ENCODE measurements at regions not wholly inside any gene's neighbourhood (a gene's known extent, or its start where the extent isn't known, plus 50 kb on each side); places are given as distances from the start of the nearest gene placed in this dataset.

DNA sequence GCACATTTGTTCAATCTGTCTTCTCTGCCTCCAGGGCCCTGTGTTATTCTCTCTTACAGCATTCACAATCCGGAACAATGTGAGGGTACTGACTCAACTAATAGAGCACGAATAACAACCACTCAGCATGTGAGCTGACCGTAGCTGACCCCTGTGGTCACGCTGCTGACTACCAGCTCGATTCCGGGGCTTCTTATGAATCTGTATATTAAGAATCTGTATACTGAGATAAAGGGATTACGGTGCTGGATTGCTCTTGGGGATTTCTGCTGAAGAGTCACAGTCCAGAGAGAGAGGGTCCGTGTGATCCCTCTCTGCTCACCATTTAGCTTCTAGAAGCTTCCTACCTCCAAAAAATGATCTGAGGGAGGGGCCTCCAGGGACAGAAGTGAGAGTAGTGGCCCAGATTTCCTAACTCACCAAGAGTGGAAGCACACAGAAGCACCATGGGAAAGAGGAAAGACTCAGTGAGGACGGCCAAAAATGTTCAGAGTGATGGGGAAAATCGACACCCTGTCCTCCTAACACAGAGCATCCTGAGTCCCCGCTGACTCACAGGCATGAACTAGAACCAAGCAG lies 156.2 kb downstream of the THBS2 start:
- DNase-seq (peak in 1 of 5 donors; percentile 35), FAIRE-seq (no peak)
- intact Hi-C loops (cut with DNase I) = no loop called here
- Histone ChIP-seq H3K4me3 (ENCODE audit: low read length in 3 of 3) (no peak overlapping the region), H3K27ac (ENCODE audit: low read depth in 2 of 2, low read length in 2 of 2) (no peak overlapping the region), H3K36me3 (ENCODE audit: control insufficient read depth in 2 of 3, insufficient read depth in 3 of 3, low read length in 3 of 3) (no peaks in the 10 kb centered on the region), H3K4me1 (ENCODE audit: control insufficient read depth in 2 of 3, insufficient read depth in 2 of 3, low read depth in 1 of 3, low read length in 3 of 3) (no peaks in the 10 kb centered on the region), H3K9ac (ENCODE audit: low read length in 3 of 3) (no peak overlapping the region), H3K27me3 (ENCODE audit: control insufficient read depth, insufficient read depth, low read length) (no peaks in the 10 kb centered on the region), H3K9me3 (ENCODE audit: control insufficient read depth in 2 of 3, insufficient read depth in 1 of 3, low read length in 3 of 3) (no peaks in the 10 kb centered on the region)
- TF ChIP-seq, protein P1, sequence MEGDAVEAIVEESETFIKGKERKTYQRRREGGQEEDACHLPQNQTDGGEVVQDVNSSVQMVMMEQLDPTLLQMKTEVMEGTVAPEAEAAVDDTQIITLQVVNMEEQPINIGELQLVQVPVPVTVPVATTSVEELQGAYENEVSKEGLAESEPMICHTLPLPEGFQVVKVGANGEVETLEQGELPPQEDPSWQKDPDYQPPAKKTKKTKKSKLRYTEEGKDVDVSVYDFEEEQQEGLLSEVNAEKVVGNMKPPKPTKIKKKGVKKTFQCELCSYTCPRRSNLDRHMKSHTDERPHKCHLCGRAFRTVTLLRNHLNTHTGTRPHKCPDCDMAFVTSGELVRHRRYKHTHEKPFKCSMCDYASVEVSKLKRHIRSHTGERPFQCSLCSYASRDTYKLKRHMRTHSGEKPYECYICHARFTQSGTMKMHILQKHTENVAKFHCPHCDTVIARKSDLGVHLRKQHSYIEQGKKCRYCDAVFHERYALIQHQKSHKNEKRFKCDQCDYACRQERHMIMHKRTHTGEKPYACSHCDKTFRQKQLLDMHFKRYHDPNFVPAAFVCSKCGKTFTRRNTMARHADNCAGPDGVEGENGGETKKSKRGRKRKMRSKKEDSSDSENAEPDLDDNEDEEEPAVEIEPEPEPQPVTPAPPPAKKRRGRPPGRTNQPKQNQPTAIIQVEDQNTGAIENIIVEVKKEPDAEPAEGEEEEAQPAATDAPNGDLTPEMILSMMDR (IDR thresholded peaks at IDR 0.05; ENCODE audit: borderline replicate concordance, extremely low read depth, insufficient read depth) = no peak

GRCh38 chr6:169096388-169096787 lies 157.3 kb downstream of the THBS2 start:
- no peak overlapping the region for H3K27ac ChIP-seq (ENCODE audit: low read depth in 2 of 2, low read length in 2 of 2)
- no peaks in the 10 kb centered on the region for H3K27me3 ChIP-seq (ENCODE audit: control insufficient read depth, insufficient read depth, low read length)
- FAIRE-seq = no peak
- DNase-seq = peak in 1 of 5 donors; percentile 36
- intact Hi-C loops (cut with DNase I) = no loop called here
- H3K36me3 ChIP-seq (ENCODE audit: control insufficient read depth in 2 of 3, insufficient read depth in 3 of 3, low read length in 3 of 3) = no peaks in the 10 kb centered on the region
- no peaks in the 10 kb centered on the region for H3K4me1 ChIP-seq (ENCODE audit: control insufficient read depth in 2 of 3, insufficient read depth in 2 of 3, low read depth in 1 of 3, low read length in 3 of 3)
- H3K9me3 ChIP-seq (ENCODE audit: control insufficient read depth in 2 of 3, insufficient read depth in 1 of 3, low read length in 3 of 3) = no peaks in the 10 kb centered on the region
- no peak overlapping the region for H3K9ac ChIP-seq (ENCODE audit: low read length in 3 of 3)
- H3K4me3 ChIP-seq (ENCODE audit: low read length in 3 of 3) = no peak overlapping the region
- TF ChIP-seq, protein P1 (IDR thresholded peaks at IDR 0.05; ENCODE audit: borderline replicate concordance, extremely low read depth, insufficient read depth) = no peak

DNA sequence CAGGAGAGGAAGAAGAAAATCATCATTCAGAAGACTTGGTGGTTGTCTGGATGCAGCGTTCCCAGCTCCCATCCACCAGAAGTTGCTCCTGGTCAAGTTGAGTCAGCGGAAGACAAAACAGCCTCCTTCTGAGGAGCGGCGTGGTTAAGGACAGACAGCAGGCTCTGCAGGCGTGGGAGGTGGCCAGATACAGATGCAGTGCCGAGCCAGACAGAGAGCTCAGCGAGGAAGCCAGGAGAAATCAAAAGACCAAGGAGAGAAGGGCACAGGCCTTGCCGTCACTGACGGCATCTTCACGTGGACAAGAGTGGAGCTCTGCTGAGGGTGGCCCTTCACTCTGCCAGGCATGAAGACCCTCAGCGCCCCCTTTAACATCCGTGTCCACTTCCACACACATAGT lies 158.5 kb downstream of the THBS2 start:
- intact Hi-C loops (cut with DNase I) = no loop called here
- Histone ChIP-seq H3K36me3 (ENCODE audit: control insufficient read depth in 2 of 3, insufficient read depth in 3 of 3, low read length in 3 of 3) (no peaks in the 10 kb centered on the region), H3K27me3 (ENCODE audit: control insufficient read depth, insufficient read depth, low read length) (no peaks in the 10 kb centered on the region), H3K9me3 (ENCODE audit: control insufficient read depth in 2 of 3, insufficient read depth in 1 of 3, low read length in 3 of 3) (peaks cover 0 to 11% (median 0%) of the 10 kb centered on the region in 3 donors), H3K9ac (ENCODE audit: low read length in 3 of 3) (no peak overlapping the region), H3K27ac (ENCODE audit: low read depth in 2 of 2, low read length in 2 of 2) (no peak overlapping the region), H3K4me3 (ENCODE audit: low read length in 3 of 3) (no peak overlapping the region), H3K4me1 (ENCODE audit: control insufficient read depth in 2 of 3, insufficient read depth in 2 of 3, low read depth in 1 of 3, low read length in 3 of 3) (no peaks in the 10 kb centered on the region)
- TF ChIP-seq, protein P1 (IDR thresholded peaks at IDR 0.05; ENCODE audit: borderline replicate concordance, extremely low read depth, insufficient read depth) = no peak
- no peak for DNase-seq
- no peak for FAIRE-seq

GRCh38 chr6:169094552-169094950 lies 159.1 kb downstream of the THBS2 start:
- TF ChIP-seq, protein P1 (IDR thresholded peaks at IDR 0.05; ENCODE audit: borderline replicate concordance, extremely low read depth, insufficient read depth) = no peak
- Histone ChIP-seq H3K9me3 (ENCODE audit: control insufficient read depth in 2 of 3, insufficient read depth in 1 of 3, low read length in 3 of 3) (peaks cover 0 to 13% (median 0%) of the 10 kb centered on the region in 3 donors), H3K27ac (ENCODE audit: low read depth in 2 of 2, low read length in 2 of 2) (no peak overlapping the region), H3K4me1 (ENCODE audit: control insufficient read depth in 2 of 3, insufficient read depth in 2 of 3, low read depth in 1 of 3, low read length in 3 of 3) (no peaks in the 10 kb centered on the region), H3K9ac (ENCODE audit: low read length in 3 of 3) (no peak overlapping the region), H3K27me3 (ENCODE audit: control insufficient read depth, insufficient read depth, low read length) (no peaks in the 10 kb centered on the region), H3K4me3 (ENCODE audit: low read length in 3 of 3) (no peak overlapping the region), H3K36me3 (ENCODE audit: control insufficient read depth in 2 of 3, insufficient read depth in 3 of 3, low read length in 3 of 3) (no peaks in the 10 kb centered on the region)
- no peak for FAIRE-seq
- no peak for DNase-seq
- intact Hi-C loops (cut with DNase I) = no loop called here
